Ishikawa (cell line): ENCODE measurements at regions not wholly inside any gene's neighbourhood (a gene's known extent, or its start where the extent isn't known, plus 50 kb on each side); places are given as distances from the start of the nearest gene placed in this dataset.

Source experiments
- CEBPB ChIP-seq: IDR thresholded peaks from 2 replicates; pipeline ENCODE4 v1.6.1; 2012
- CREB1 ChIP-seq: IDR thresholded peaks from 2 replicates; pipeline ENCODE4 v1.6.1; 2012; ENCODE audit warnings: low read depth
- EGR1 ChIP-seq: IDR thresholded peaks from 2 replicates; pipeline ENCODE4 v1.6.1; 2012
- EP300 ChIP-seq: IDR thresholded peaks from 2 replicates; pipeline ENCODE4 v1.6.1; 2012; ENCODE audit warnings: borderline replicate concordance
- FOXM1 ChIP-seq: IDR thresholded peaks from 2 replicates; pipeline ENCODE4 v1.6.1; 2012; ENCODE audit warnings: low read depth, borderline replicate concordance
- MAX ChIP-seq: IDR thresholded peaks from 2 replicates; pipeline ENCODE4 v1.6.1; 2012
- NFIC ChIP-seq: IDR thresholded peaks from 2 replicates; pipeline ENCODE4 v1.6.1; 2012
- RAD21 ChIP-seq: IDR thresholded peaks from 2 replicates; pipeline ENCODE4 v1.6.1; 2012; ENCODE audit warnings: low read depth
- REST ChIP-seq: IDR thresholded peaks from 2 replicates; pipeline ENCODE4 v1.6.1; 2012; ENCODE audit warnings: low read depth, mild to moderate bottlenecking
- TAF1 ChIP-seq: IDR thresholded peaks from 2 replicates; pipeline ENCODE4 v1.6.1; 2012; ENCODE audit warnings: low read depth, mild to moderate bottlenecking
- TCF12 ChIP-seq: IDR thresholded peaks from 2 replicates; pipeline ENCODE4 v1.6.1; 2012; ENCODE audit warnings: low read depth
- TEAD4 ChIP-seq: IDR thresholded peaks from 2 replicates; pipeline ENCODE4 v1.6.1; 2012
- USF1 ChIP-seq: IDR thresholded peaks from 2 replicates; pipeline ENCODE4 v1.6.1; 2012
- YY1 ChIP-seq: IDR thresholded peaks from 2 replicates; pipeline ENCODE4 v1.6.1; 2012; ENCODE audit warnings: low read depth
- ZBTB7A ChIP-seq: IDR thresholded peaks from 2 replicates; pipeline ENCODE4 v1.6.1; 2012; ENCODE audit warnings: low read depth

- TF ChIP-seq USF1 = no peak
- TF ChIP-seq ZBTB7A = no peak
- TF ChIP-seq CREB1 = no peak
- TF ChIP-seq EP300 = no peak
- no peak for TF ChIP-seq TCF12
- TF ChIP-seq TAF1 = no peak
- TF ChIP-seq EGR1 = no peak
- TF ChIP-seq CEBPB = no peak
- TF ChIP-seq YY1 = no peak
- no peak for TF ChIP-seq NFIC
- no peak for TF ChIP-seq MAX
Measured at GRCh38 chr18:24930971-24931370, 421.0 kb downstream of the ZNF521 start.

- no peak for TF ChIP-seq NFIC
- no peak for TF ChIP-seq REST
- no peak for TF ChIP-seq TCF12
- TF ChIP-seq TAF1 = no peak
- TF ChIP-seq EP300 = no peak
- TF ChIP-seq RAD21 = no peak
Measured at GRCh38 chr18:24933345-24933744, 418.6 kb downstream of the ZNF521 start.

GRCh38 chr18:24934258-24934932 is 417.6 kb downstream of the ZNF521 start:
- TF ChIP-seq RAD21 (no peak), EP300 (no peak), EGR1 (no peak), TCF12 (no peak), TEAD4 (no peak), FOXM1 (no peak), CREB1 (no peak), MAX (no peak), NFIC (no peak), REST (no peak), TAF1 (no peak), YY1 (no peak)

- TF ChIP-seq TCF12 (no peak), TEAD4 (no peak), TAF1 (no peak), USF1 (no peak), EGR1 (no peak), FOXM1 (no peak), MAX (no peak), RAD21 (no peak), CEBPB (no peak), YY1 (no peak), REST (no peak), ZBTB7A (no peak)
Measured at GRCh38 chr18:24935008-24935407, 417.0 kb downstream of the ZNF521 start.

GRCh38 chr18:24935896-24936295 is 416.1 kb downstream of the ZNF521 start:
- TF ChIP-seq EGR1 = no peak
- no peak for TF ChIP-seq MAX
- no peak for TF ChIP-seq REST
- TF ChIP-seq TEAD4 = no peak
- TF ChIP-seq EP300 = no peak
- no peak for TF ChIP-seq TAF1
- TF ChIP-seq CREB1 = no peak
- no peak for TF ChIP-seq YY1
- TF ChIP-seq ZBTB7A = no peak
- no peak for TF ChIP-seq CEBPB
- TF ChIP-seq FOXM1 = no peak
- no peak for TF ChIP-seq RAD21
- TF ChIP-seq NFIC = no peak
- no peak for TF ChIP-seq USF1
- TF ChIP-seq TCF12 = no peak
